ENCODE measurements at regions not wholly inside any gene's neighbourhood (a gene's known extent, or its start where the extent isn't known, plus 50 kb on each side); places are given as distances from the start of the nearest gene placed in this dataset.

- no peak for DNase-seq (ENCODE audit: low spot score)
Observed at GRCh38 chr9:18229992-18230676, 243.8 kb upstream of the ADAMTSL1 start.

DNA sequence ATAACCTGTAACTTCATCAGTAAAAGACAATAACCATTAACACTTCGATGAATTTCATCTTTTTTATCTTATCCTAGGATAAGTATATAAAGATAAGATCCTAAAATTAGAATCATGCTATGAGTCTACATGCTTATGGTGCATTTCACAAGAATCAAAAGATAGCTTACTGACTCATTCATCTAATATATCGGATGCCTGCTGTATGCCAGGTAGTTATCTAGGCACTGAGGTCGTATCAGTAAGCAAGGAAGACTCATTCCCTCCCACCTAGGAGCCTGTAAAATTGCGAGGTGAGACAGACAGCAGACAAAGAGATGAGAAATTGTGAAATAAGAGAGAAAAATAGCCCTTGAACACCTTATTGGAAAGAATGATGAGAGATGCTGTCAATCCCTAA, 240.6 kb upstream of the ADAMTSL1 start:
- DNase-seq (ENCODE audit: low spot score): no peak

DNA sequence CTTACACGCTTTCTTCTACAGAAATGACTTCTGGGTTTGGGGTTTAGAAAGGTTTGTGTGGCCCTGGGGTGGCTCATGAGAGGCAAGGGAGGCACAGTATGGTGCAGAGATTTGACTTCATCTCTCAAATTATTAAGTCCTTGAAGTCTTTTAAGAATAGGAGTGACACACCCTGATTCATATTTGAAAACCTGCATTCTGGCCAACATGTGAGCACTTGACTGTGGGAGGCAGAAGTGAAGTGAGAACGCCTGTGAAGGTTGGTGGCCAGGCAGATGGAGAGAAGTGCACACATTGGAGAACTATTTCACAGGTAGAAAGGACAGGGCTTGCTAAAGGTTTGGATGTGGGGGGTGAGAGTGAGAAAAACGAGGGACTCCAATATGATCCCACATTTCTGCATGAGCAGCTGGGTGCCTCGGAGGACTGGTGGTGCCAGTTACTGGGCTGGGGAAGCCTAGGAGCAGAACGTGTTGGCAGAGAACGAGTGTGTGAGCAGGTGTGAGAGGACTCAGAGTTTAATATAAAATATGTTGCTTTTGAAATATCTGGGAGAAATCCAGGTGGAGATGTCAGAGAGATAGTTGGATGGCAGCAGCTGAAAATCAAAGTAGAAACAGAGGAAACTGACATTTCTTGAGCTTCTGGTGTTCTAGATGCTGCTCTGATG, 240.0 kb upstream of the ADAMTSL1 start:
- no peak for DNase-seq (ENCODE audit: low spot score)

DNA sequence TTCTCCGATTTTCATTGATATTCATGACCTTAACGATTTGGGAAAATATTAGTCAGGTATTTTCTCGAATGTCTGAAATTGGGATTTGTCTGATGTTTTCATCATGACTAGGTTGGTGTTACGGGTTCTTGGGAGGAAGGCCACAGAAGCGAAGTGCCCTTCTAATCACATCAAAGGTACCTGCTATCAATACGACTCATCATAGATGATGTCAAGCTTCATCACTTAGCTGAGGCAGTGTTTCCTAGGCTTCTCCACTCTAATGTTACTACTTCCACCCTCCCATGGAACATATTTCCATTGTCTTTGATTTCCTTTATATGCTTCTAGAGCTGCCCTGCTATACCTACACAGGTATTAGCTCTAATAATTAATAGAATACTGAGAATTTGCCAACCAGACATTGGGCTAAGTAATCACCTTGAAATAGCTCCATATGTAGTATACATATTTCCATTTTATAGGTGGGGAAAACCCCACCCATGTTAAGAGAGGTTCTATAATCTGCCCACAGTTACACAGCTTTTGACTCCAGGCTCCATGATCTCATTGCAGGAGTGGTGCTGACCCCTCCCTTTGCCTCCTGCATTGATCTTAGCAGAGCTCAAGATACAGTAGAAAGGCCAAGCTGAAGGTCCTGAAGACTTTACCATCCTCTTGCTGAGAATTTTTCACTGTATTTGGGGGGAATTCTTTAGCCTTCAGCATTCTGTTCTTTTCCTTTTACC, 238.6 kb upstream of the ADAMTSL1 start:
- DNase-seq (ENCODE audit: low spot score): no peak

- no peak for DNase-seq (ENCODE audit: low spot score)
Observed at GRCh38 chr9:18236336-18236735, 237.6 kb upstream of the ADAMTSL1 start.

DNA sequence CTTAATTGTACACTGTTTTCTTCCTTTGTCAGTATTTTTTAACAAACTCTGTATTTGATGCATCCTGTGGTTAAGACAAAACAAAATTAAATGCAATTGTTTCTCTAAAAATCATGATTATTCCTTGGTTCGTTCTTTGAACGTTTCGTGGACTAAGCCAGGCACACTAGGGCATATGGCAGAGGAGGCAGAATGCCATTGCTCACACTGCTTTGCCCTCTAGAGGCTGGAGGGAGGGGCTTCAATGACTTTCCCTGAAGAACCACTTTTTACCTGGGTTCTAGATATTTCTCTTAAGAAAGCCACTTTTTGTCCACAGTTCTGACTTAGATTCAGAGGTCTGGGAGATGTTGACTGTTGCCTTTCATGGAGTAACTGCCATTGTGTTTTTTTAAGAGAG, 236.2 kb upstream of the ADAMTSL1 start:
- peak; percentile 10 for DNase-seq (ENCODE audit: low spot score)

DNA sequence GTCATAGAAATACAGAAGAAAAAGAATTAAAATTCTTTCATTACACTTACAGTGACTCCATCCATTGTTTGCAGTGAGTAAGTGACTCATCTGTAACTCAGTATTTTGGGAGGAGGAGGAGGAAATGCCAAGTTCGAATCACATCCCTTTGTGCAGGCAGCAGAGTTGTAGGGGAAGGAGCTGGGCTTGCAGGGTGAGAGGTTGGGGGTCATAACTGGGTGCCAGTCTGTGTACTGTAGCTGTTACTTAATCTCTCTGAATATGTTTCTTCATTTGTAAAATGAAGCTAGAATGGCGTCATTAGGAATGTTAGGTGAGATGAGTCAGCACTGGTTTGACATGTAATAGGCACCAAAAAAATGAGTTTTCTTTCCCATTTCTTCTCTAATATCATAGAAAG, 235.7 kb upstream of the ADAMTSL1 start:
- DNase-seq (ENCODE audit: low spot score): peak; percentile 65

GRCh38 chr9:18238752-18239447, 235.1 kb upstream of the ADAMTSL1 start:
- DNase-seq (ENCODE audit: low spot score): no peak

GRCh38 chr9:18240213-18240612, 233.7 kb upstream of the ADAMTSL1 start:
- DNase-seq (ENCODE audit: low spot score): no peak

DNA sequence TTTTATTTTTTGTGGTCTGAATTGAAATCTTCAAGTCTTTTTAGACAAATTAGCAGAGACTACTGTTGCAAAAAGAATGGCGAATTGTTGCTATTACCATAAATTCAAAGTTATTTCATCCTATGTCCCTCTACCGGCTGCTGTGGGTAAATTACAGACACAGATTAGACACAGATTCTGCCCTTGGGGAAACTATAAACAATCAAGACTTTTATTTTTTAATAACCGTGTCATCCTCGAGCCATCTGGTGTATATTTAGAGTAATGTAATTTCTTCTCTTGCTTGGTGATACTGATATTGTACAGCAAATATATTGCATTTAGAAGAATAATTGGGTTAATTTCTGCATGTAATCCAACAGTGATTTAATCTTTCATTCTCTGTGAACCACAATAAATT, 228.0 kb upstream of the ADAMTSL1 start:
- DNase-seq (ENCODE audit: low spot score): no peak

DNA sequence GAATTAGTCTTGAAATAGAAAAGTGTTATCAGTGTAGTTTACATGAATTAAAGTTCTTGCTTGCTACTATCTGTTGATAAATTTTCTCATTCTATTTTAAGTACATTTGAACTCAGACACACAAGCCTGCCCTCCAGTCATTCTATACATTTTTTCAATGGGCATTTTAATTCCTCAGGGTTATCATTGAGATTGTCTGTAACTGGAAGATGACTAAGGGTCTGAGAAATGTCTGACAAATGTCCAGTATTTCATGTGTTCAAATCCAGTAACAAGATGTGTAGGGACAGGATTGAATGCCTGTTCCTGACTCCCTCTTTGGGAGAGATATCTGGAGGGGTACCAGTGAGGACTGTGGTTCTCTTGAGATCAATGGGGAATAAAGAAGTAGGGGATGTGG, 223.9 kb upstream of the ADAMTSL1 start:
- DNase-seq (ENCODE audit: low spot score): no peak

DNA sequence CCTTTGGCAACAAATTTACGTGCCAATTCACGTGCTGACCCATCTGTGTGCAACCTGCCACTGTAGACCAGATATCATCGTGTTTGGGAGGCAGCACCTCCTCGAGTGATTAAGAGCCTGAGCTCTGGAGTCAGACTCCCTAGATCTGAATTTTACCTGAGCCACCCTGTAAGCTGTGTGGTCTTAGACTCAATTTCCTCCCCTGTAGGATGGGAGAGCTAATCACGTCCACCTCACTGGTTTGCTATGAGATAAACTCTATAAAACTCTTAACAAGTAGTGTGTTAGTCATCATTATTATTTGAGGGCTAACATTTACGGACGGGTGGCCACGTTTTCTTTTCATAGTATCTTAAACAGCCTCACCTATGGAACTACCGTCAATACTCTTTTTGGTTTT, 220.0 kb upstream of the ADAMTSL1 start:
- DNase-seq (ENCODE audit: low spot score): no peak

GRCh38 chr9:18255158-18255629, 218.8 kb upstream of the ADAMTSL1 start:
- DNase-seq (ENCODE audit: low spot score): peak; percentile 75

GRCh38 chr9:18255747-18256146, 218.2 kb upstream of the ADAMTSL1 start:
- DNase-seq (ENCODE audit: low spot score): no peak

- DNase-seq (ENCODE audit: low spot score): no peak
Observed at GRCh38 chr9:18256568-18256967, 217.4 kb upstream of the ADAMTSL1 start.

GRCh38 chr9:18260521-18260920, 213.4 kb upstream of the ADAMTSL1 start:
- peak; percentile 98 for DNase-seq (ENCODE audit: low spot score)

GRCh38 chr9:18261181-18261580, 212.8 kb upstream of the ADAMTSL1 start:
- DNase-seq (ENCODE audit: low spot score): no peak

DNA sequence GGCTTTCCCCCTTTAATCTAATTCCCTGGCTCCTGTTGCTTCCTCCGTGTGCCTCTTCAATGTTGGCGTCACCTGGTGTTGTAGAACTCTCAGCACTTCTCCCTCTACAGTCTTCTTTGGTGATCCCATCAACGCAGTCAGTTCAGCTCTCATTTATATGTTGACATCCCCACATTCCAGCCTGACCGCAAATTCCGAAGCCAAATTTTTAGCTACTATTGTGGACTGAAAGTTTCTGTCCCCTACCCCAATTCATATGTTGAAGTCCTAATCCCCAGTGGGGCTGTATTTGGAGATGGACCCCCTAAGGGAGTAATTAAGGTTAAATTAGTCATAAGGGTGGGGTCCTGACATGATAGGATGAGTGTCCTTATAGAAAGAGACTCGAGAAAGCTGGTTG, 210.6 kb upstream of the ADAMTSL1 start:
- DNase-seq (ENCODE audit: low spot score): no peak

- peak; percentile 9 for DNase-seq (ENCODE audit: low spot score)
Observed at GRCh38 chr9:18268381-18268780, 205.6 kb upstream of the ADAMTSL1 start.

DNA sequence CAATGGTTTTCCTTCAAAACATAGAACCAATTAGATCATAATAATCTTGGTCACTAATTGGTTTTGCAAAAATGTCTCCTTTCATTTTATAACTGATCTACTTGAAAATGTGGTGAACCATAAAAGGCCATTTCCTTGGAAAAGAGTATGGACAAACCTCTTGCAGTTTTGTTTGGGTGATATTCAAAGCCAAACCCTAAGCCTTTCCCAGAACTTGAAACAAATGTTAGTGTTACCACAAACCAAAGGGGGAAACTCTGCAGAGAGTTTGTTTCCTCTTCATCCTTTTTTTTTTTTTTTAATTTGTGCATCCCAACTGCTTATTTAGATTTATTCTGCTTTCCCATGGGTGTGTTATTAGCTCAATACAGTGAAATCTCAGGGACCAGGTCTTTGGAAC, 204.4 kb upstream of the ADAMTSL1 start:
- no peak for DNase-seq (ENCODE audit: low spot score)

DNA sequence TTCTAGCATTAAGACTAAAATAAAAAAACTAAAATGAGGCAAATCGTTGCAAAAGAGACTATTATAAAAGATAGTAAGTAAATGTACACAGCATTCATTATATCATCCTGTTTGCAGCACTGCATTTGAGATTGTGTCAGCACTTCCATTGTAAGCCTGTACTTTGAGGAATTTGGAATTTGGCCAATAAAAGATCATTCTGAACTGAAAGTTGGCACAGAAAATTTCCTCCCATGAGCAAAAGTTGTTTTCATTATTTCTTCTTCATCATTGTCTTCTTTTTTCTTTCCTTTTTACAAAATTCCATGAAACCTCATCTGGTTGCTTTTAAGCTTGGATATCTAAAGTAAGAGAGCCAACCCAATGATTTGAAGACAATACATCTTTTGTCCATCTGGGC, 199.3 kb upstream of the ADAMTSL1 start:
- DNase-seq (ENCODE audit: low spot score): no peak

- no peak for DNase-seq (ENCODE audit: low spot score)
Observed at GRCh38 chr9:18275313-18275990, 198.5 kb upstream of the ADAMTSL1 start.
